AG10803 (cell line): ENCODE measurements at regions not wholly inside any gene's neighbourhood (a gene's known extent, or its start where the extent isn't known, plus 50 kb on each side); places are given as distances from the start of the nearest gene placed in this dataset.

ENCODE experiments used
- DNase-seq: peaks from one replicate; pipeline ENCODE4 v3.0.0; 2010; ENCODE audit warnings: low read depth
- H3K4me3 ChIP-seq: 2 replicates; pipeline ENCODE4 v1.5.1; 2011; ENCODE audit warnings: mild to moderate bottlenecking, low read length, control low read depth
- TF ChIP-seq, protein P1 (sequence below): conservative IDR thresholded peaks from 2 replicates; pipeline ENCODE4 v1.5.1; 2011; ENCODE audit warnings: mild to moderate bottlenecking, low read length, control low read depth, inconsistent platforms

GRCh38 chr15:70327328-70327855 is 229.7 kb upstream of the TLE3 start:
- TF ChIP-seq, protein P1, sequence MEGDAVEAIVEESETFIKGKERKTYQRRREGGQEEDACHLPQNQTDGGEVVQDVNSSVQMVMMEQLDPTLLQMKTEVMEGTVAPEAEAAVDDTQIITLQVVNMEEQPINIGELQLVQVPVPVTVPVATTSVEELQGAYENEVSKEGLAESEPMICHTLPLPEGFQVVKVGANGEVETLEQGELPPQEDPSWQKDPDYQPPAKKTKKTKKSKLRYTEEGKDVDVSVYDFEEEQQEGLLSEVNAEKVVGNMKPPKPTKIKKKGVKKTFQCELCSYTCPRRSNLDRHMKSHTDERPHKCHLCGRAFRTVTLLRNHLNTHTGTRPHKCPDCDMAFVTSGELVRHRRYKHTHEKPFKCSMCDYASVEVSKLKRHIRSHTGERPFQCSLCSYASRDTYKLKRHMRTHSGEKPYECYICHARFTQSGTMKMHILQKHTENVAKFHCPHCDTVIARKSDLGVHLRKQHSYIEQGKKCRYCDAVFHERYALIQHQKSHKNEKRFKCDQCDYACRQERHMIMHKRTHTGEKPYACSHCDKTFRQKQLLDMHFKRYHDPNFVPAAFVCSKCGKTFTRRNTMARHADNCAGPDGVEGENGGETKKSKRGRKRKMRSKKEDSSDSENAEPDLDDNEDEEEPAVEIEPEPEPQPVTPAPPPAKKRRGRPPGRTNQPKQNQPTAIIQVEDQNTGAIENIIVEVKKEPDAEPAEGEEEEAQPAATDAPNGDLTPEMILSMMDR = no peak
- H3K4me3 ChIP-seq = no peak overlapping the region
- no peak for DNase-seq

DNA sequence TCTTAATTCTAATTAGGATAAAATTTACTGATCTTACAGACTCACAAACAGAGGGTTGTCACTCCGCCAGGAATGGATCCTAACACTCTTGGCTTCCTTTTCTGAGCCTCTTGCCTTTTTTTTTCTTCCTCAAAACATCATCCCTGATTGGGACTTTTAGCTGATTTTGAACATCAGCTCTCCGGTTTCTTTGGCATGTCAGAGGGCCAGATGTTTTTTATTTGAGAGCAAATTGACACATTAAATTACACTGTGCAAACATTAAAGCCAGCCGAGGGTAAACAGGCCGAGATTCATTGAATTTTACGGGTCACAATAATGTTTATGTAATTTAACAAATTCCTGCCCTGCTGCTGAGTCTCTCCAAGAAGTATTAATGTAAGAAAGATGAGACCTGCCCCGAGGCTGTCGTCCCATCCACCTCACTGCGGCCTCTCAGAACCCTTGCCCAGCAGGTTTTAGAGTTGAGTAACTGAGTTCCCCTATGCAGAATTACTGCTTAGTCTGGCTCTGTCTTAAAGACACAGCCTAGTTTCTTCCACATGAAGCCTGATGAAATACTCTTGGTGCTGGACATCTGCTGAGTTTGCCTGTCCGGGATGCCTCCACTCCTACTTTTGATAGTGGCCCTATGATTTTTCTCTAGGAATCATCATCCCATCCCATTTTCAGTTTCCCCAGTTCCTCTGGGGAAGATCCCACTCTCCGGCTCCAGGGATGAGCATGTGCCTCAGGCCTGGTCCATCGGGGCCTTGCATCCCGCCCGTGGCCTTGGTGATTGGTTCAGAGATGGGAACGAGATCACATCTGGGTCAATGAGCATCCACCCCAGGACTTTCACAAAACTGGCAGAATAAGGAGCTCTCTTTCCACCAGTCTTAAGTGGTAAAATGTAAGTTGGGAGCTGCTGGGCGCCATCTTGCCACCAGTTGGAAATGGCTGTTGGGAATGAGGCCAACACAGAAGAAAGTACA is 226.6 kb upstream of the TLE3 start:
- DNase-seq = peak; percentile 92
- no peak overlapping the region for H3K4me3 ChIP-seq
- TF ChIP-seq, protein P1 = no peak

- DNase-seq = peak; percentile 88
- no peak overlapping the region for H3K4me3 ChIP-seq
- TF ChIP-seq, protein P1 = no peak
Measured at GRCh38 chr15:70323111-70323851, 225.6 kb upstream of the TLE3 start.

- DNase-seq = no peak
- H3K4me3 ChIP-seq = no peak overlapping the region
Measured at GRCh38 chr15:70322051-70322668, 224.4 kb upstream of the TLE3 start.

DNA sequence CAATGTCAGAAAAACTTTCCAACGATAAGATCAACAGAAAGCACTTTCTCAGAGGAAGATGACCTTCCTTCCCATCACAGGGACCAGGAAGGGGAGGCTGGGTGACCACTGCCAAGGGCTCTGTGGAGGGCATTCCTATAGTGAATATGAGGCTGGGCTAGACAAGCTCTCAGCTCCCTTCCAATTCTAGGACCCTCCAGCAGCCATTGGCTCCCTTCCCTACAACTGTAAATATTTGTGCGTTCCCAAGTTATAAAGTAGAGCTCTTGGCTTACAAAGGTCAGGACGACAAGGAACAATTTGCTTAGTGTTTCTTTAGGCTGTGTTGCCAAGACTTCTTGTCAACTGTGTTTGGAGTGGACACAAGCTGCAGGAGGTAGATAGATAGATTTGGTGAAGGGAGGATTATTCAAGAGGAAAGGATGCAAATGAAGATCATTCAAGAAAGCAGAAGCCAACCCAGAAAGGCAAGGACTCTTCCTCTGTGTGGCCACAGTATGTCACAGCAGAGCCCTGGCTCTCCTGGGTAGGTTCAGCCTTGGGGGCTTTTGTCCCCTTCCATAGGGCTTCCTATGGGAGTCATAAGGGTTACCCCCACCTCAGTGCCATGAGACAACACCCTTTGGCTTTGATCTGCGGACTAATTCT is 223.6 kb upstream of the TLE3 start:
- DNase-seq = no peak
- no peak overlapping the region for H3K4me3 ChIP-seq
- TF ChIP-seq, protein P1 = no peak

More at GRCh38 chr15:70322051-70322668, 224.4 kb upstream of the TLE3 start:
- TF ChIP-seq, protein P1 = no peak

GRCh38 chr15:70320482-70320881 is 222.8 kb upstream of the TLE3 start:
- TF ChIP-seq, protein P1 = no peak
- no peak overlapping the region for H3K4me3 ChIP-seq
- DNase-seq = no peak
